OCI-LY1 (cell line): ENCODE measurements at regions not wholly inside any gene's neighbourhood (a gene's known extent, or its start where the extent isn't known, plus 50 kb on each side); places are given as distances from the start of the nearest gene placed in this dataset.

Experiments
- EZH2 ChIP-seq: fragments of 200-600 bp; sonication (generic), shearing (Covaris generic); IDR thresholded peaks from 2 replicates; pipeline ENCODE4 v1.8.0; 2017; ENCODE audit warnings: borderline replicate concordance, mixed run types, mild to moderate bottlenecking, antibody characterized with exemption, low read length, moderate library complexity, mixed read lengths
- TF ChIP-seq, protein P1 (sequence below): fragments of 200-600 bp; sonication (generic), shearing (Covaris generic); IDR thresholded peaks from 2 replicates; pipeline ENCODE4 v1.5.1; 2017; ENCODE audit warnings: mild to moderate bottlenecking, antibody characterized with exemption, low read length, moderate library complexity, mixed read lengths

GRCh38 chr4:62460329-62460728, 1260.2 kb downstream of the ADGRL3 start:
- TF ChIP-seq, protein P1, sequence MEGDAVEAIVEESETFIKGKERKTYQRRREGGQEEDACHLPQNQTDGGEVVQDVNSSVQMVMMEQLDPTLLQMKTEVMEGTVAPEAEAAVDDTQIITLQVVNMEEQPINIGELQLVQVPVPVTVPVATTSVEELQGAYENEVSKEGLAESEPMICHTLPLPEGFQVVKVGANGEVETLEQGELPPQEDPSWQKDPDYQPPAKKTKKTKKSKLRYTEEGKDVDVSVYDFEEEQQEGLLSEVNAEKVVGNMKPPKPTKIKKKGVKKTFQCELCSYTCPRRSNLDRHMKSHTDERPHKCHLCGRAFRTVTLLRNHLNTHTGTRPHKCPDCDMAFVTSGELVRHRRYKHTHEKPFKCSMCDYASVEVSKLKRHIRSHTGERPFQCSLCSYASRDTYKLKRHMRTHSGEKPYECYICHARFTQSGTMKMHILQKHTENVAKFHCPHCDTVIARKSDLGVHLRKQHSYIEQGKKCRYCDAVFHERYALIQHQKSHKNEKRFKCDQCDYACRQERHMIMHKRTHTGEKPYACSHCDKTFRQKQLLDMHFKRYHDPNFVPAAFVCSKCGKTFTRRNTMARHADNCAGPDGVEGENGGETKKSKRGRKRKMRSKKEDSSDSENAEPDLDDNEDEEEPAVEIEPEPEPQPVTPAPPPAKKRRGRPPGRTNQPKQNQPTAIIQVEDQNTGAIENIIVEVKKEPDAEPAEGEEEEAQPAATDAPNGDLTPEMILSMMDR: no peak
- no peak for TF ChIP-seq EZH2
